GM12878 (cell line): ENCODE measurements at regions not wholly inside any gene's neighbourhood (a gene's known extent, or its start where the extent isn't known, plus 50 kb on each side); places are given as distances from the start of the nearest gene placed in this dataset.

Experiments used
- ATAC-seq: fragments of 200-7000 bp; cut with Tn5 transposase; 3 replicates; pipeline ENCODE4 v1.9.1; 2020; ENCODE audit warnings: mild to moderate bottlenecking, moderate library complexity
- BruUV-seq: library from RNA; stranded (reverse); fragments of 400-500 nt; replicated peaks from 2 replicates; lab custom pipeline; 2021; lab: Mats Ljungman, UMichigan
- CTCF ChIA-PET: fragments of 300-600 bp; sonication (Branson Sonifier 250); formaldehyde crosslinking; extraction: SDS; loops from one replicate; lab custom pipeline; 2021; ENCODE audit warnings: inconsistent platforms; lab: Yijun Ruan, JAX
- POLR2A ChIA-PET: fragments of 350-600 bp; formaldehyde crosslinking; extraction: SDS; loops from one replicate; lab custom pipeline; 2021; ENCODE audit warnings: inconsistent platforms; lab: Charles Lee
- RAD21 ChIA-PET: fragments of 300-600 bp; sonication (Branson Sonifier 250); formaldehyde crosslinking; loops from one replicate; lab custom pipeline; 2023; ENCODE audit warnings: antibody characterized with exemption; ENCODE audit not compliant: unreplicated experiment; lab: Charles Lee
- SMC1A ChIA-PET: fragments of 300-600 bp; sonication (Branson Sonifier 250); formaldehyde crosslinking; loops from one replicate; lab custom pipeline; 2023; ENCODE audit not compliant: unreplicated experiment, uncharacterized antibody; lab: Charles Lee
- DNase-seq: peaks from one replicate; pipeline ENCODE4 v3.0.0-alpha.2; 2011; ENCODE audit warnings: low read depth, low spot score
- FAIRE-seq: peaks from 3 replicates; lab custom pipeline; 2011; peaks lifted over from hg19 to GRCh38; lab: Jason Lieb, UNC
- H2AFZ ChIP-seq: 2 replicates; pipeline ENCODE4 v1.6.0; 2011; ENCODE audit warnings: low read depth, low read length, control low read depth; ENCODE audit not compliant: control insufficient read depth
- H3K27ac ChIP-seq: 2 replicates; pipeline ENCODE4 v1.5.1; 2011; ENCODE audit warnings: control low read depth; ENCODE audit not compliant: control insufficient read depth, insufficient read depth
- H3K27me3 ChIP-seq, 2 experiments: replicated peaks in 1 of 2; 2 replicates each; pipeline versions ENCODE4 v1.6.0 to v1.6.1; 2011; ENCODE audit warnings: low read length in 1 of 2; ENCODE audit not compliant: control insufficient read depth in 2 of 2, insufficient read depth in 2 of 2
- H3K36me3 ChIP-seq, 2 experiments: 2 replicates each; pipeline ENCODE4 v1.5.1; 2011; ENCODE audit warnings: low read length in 1 of 2; ENCODE audit not compliant: control insufficient read depth in 2 of 2, insufficient read depth in 2 of 2
- H3K4me1 ChIP-seq: 2 replicates; pipeline ENCODE4 v1.6.1; 2011; ENCODE audit warnings: mild to moderate bottlenecking, low read length, moderate library complexity, mixed read lengths; ENCODE audit not compliant: control insufficient read depth, insufficient read depth
- H3K4me2 ChIP-seq: 2 replicates; pipeline ENCODE4 v1.6.0; 2011; ENCODE audit warnings: control low read depth; ENCODE audit not compliant: control insufficient read depth, insufficient read depth
- H3K4me3 ChIP-seq: fragments of 200-600 bp; sonication (generic); 2 replicates; pipeline ENCODE4 v1.5.1; 2016
- H3K79me2 ChIP-seq: 2 replicates; pipeline ENCODE4 v1.6.0; 2011; ENCODE audit warnings: low read length; ENCODE audit not compliant: control insufficient read depth, insufficient read depth
- H3K9ac ChIP-seq: 2 replicates; pipeline ENCODE4 v1.8.0; 2011; ENCODE audit warnings: low read length, control low read depth, mixed read lengths; ENCODE audit not compliant: control insufficient read depth, insufficient read depth
- H3K9me3 ChIP-seq: replicated peaks from 3 replicates; pipeline ENCODE4 v1.5.1; 2011; ENCODE audit warnings: mild to moderate bottlenecking, low read length; ENCODE audit not compliant: control insufficient read depth, insufficient read depth
- H4K20me1 ChIP-seq: 2 replicates; pipeline ENCODE4 v1.6.0; 2011; ENCODE audit not compliant: control insufficient read depth, insufficient read depth
- CREB1 ChIP-seq: IDR thresholded peaks from 2 replicates; pipeline ENCODE4 v1.6.1; 2012; ENCODE audit warnings: low read depth, mild to moderate bottlenecking, inconsistent platforms
- EP300 ChIP-seq, 2 experiments: fragments of 150-350 bp in 1 of 2; IDR thresholded peaks; 2 replicates each; pipeline ENCODE4 v1.6.1; 2011 to 2012; ENCODE audit warnings: low read depth in 2 of 2, low read length in 2 of 2, borderline replicate concordance in 1 of 2, improper control_type of control experiment in 1 of 2, inconsistent platforms in 1 of 2; ENCODE audit not compliant: control insufficient read depth in 1 of 2
- MEF2B ChIP-seq: fragments of 450-650 bp; IDR thresholded peaks from 2 replicates; pipeline ENCODE4 v1.6.1; 2018; ENCODE audit warnings: mild to moderate bottlenecking, moderate library complexity; ENCODE audit not compliant: partially characterized antibody, poor library complexity, severe bottlenecking
- POU2F2 ChIP-seq: IDR thresholded peaks from 3 replicates; pipeline ENCODE4 v1.6.1; 2011; ENCODE audit warnings: low read depth, mild to moderate bottlenecking, low read length, borderline replicate concordance
- SREBF1 ChIP-seq: IDR thresholded peaks from 2 replicates; pipeline ENCODE4 v1.6.1; 2012; ENCODE audit warnings: mild to moderate bottlenecking, low read length
- ZZZ3 ChIP-seq: IDR thresholded peaks from 2 replicates; pipeline ENCODE4 v1.6.1; 2011; ENCODE audit warnings: low read depth; ENCODE audit not compliant: control insufficient read depth, insufficient read length
- WGBS: methylation state at CpG from one replicate; pipeline ENCODE4 v1.1.6; 2016; ENCODE audit warnings: low lambda C conversion rate; ENCODE audit not compliant: insufficient replicate concordance, insufficient coverage; ENCODE audit errors: missing lambda C conversion rate; 5-methylcytosine and 5-hydroxymethylcytosine counted together
- in situ Hi-C: fragments of 300-500 bp; cut with MboI; formaldehyde crosslinking; loops from 9 replicates; pipeline ENCODE4 v1.14.3; 2018; ENCODE audit warnings: mixed read lengths
- intact Hi-C: fragments of 100-400 bp; cut with micrococcal nuclease; formaldehyde crosslinking; loops from one replicate; pipeline ENCODE4 v1.14.2; 2022; ENCODE audit not compliant: unreplicated experiment
- TF ChIP-seq, protein P1 (sequence below): fragments of 150-350 bp; IDR thresholded peaks from 2 replicates; pipeline ENCODE4 v1.6.1; 2014; ENCODE audit warnings: mild to moderate bottlenecking, low read depth, low read length
- TF ChIP-seq, protein P2 (sequence below): fragments of 450-650 bp; formaldehyde crosslinking; IDR thresholded peaks from 2 replicates; pipeline ENCODE4 v1.5.0; 2022; ENCODE audit warnings: mild to moderate bottlenecking, missing genetic modification characterization
- TF ChIP-seq, protein P3 (sequence below): fragments of 450-650 bp; IDR thresholded peaks from 2 replicates; pipeline ENCODE4 v1.6.1; 2016; ENCODE audit warnings: mild to moderate bottlenecking

DNA sequence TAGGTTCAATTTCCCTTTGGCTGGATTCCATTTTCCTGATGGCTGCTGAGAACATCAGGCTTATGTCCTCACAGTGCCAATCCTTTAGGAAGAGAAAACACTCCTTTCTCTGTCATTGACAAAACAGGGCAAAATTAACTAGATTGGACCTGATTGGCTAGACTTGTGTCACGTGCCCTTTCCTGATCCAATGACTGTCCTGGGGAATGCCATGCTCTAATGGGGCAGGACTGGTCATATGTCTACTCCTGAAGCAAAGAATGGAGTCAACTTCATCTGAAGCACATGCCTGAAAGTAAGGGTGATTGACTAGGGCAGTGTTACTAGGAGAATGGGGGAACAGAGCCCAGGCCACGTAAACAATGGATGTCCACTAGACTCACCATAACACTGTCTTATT lies 220.4 kb downstream of the KDR start:
- no peak for ATAC-seq
- no peak overlapping the region for H3K4me3 ChIP-seq
- DNase-seq = no peak
- TF ChIP-seq CREB1 = no peak
- TF ChIP-seq, protein P1, sequence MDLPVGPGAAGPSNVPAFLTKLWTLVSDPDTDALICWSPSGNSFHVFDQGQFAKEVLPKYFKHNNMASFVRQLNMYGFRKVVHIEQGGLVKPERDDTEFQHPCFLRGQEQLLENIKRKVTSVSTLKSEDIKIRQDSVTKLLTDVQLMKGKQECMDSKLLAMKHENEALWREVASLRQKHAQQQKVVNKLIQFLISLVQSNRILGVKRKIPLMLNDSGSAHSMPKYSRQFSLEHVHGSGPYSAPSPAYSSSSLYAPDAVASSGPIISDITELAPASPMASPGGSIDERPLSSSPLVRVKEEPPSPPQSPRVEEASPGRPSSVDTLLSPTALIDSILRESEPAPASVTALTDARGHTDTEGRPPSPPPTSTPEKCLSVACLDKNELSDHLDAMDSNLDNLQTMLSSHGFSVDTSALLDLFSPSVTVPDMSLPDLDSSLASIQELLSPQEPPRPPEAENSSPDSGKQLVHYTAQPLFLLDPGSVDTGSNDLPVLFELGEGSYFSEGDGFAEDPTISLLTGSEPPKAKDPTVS = no peak
- no peak for TF ChIP-seq MEF2B
- no peak for TF ChIP-seq ZZZ3
- TF ChIP-seq POU2F2 = no peak
- ChIA-PET SMC1A (no interaction called here), RAD21 (no interaction called here), POLR2A (no interaction called here), CTCF (no interaction called here)
- H4K20me1 ChIP-seq = no peaks in the 10 kb centered on the region
- in situ Hi-C loops = no loop called here
- no peak overlapping the region for H3K27ac ChIP-seq
- no peak overlapping the region for H3K4me2 ChIP-seq
- intact Hi-C loops = no loop called here
- BruUV-seq = no TSS peak
- FAIRE-seq = no peak
- H3K27me3 ChIP-seq = no peaks in the 10 kb centered on the region
- no peaks in the 10 kb centered on the region for H3K79me2 ChIP-seq
- no peak overlapping the region for H3K9ac ChIP-seq
- H2AFZ ChIP-seq = no peak overlapping the region
- H3K9me3 ChIP-seq = no peaks in the 10 kb centered on the region
- no peaks in the 10 kb centered on the region for H3K4me1 ChIP-seq
- no peaks in the 10 kb centered on the region for H3K36me3 ChIP-seq
- WGBS = 0% methylated on average over 2 of the region's 2 CpGs

DNA sequence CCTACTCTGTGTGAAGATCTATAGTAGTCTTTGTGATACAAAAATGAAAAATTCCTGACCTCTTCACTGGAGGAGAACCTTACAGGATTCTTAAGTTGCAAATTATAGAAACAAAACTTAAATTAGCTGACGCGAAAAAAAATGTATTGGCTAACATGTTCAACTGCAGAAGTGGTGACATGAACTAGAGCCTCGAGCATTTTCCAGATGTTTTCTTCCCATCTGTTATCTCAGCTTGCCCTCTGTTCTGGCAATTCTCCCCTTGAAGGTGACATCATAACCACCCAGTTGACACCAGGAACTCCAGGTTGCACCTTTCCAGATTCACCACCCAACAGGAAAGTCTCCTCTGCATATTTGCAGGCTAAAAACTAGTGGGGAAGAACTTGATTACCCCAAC lies 222.4 kb downstream of the KDR start:
- Histone ChIP-seq H3K27me3 (no peaks in the 10 kb centered on the region), H3K4me2 (no peak overlapping the region), H3K36me3 (no peaks in the 10 kb centered on the region), H2AFZ (no peak overlapping the region), H3K27ac (no peak overlapping the region), H3K79me2 (no peaks in the 10 kb centered on the region), H3K4me3 (no peak overlapping the region), H4K20me1 (no peaks in the 10 kb centered on the region), H3K9me3 (no peaks in the 10 kb centered on the region), H3K9ac (no peak overlapping the region), H3K4me1 (no peaks in the 10 kb centered on the region)
- ChIA-PET SMC1A (no interaction called here), CTCF (no interaction called here), POLR2A (no interaction called here), RAD21 (no interaction called here)
- in situ Hi-C loops (no loop called here), intact Hi-C loops (no loop called here)
- WGBS = 65% methylated on average over 3 of the region's 3 CpGs
- FAIRE-seq = no peak
- no peak for ATAC-seq
- DNase-seq = no peak
- BruUV-seq = no TSS peak
- TF ChIP-seq, protein P2, sequence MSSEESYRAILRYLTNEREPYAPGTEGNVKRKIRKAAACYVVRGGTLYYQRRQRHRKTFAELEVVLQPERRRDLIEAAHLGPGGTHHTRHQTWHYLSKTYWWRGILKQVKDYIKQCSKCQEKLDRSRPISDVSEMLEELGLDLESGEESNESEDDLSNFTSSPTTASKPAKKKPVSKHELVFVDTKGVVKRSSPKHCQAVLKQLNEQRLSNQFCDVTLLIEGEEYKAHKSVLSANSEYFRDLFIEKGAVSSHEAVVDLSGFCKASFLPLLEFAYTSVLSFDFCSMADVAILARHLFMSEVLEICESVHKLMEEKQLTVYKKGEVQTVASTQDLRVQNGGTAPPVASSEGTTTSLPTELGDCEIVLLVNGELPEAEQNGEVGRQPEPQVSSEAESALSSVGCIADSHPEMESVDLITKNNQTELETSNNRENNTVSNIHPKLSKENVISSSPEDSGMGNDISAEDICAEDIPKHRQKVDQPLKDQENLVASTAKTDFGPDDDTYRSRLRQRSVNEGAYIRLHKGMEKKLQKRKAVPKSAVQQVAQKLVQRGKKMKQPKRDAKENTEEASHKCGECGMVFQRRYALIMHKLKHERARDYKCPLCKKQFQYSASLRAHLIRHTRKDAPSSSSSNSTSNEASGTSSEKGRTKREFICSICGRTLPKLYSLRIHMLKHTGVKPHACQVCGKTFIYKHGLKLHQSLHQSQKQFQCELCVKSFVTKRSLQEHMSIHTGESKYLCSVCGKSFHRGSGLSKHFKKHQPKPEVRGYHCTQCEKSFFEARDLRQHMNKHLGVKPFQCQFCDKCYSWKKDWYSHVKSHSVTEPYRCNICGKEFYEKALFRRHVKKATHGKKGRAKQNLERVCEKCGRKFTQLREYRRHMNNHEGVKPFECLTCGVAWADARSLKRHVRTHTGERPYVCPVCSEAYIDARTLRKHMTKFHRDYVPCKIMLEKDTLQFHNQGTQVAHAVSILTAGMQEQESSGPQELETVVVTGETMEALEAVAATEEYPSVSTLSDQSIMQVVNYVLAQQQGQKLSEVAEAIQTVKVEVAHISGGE (CRISPR knock-in tag) = no peak
- TF ChIP-seq SREBF1 = no peak
- TF ChIP-seq, protein P3, sequence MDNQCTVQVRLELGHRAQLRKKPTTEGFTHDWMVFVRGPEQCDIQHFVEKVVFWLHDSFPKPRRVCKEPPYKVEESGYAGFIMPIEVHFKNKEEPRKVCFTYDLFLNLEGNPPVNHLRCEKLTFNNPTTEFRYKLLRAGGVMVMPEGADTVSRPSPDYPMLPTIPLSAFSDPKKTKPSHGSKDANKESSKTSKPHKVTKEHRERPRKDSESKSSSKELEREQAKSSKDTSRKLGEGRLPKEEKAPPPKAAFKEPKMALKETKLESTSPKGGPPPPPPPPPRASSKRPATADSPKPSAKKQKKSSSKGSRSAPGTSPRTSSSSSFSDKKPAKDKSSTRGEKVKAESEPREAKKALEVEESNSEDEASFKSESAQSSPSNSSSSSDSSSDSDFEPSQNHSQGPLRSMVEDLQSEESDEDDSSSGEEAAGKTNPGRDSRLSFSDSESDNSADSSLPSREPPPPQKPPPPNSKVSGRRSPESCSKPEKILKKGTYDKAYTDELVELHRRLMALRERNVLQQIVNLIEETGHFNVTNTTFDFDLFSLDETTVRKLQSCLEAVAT = no peak
- TF ChIP-seq EP300 (IDR thresholded peaks at IDR 0.05; ENCODE audit: borderline replicate concordance in 1 of 2, control insufficient read depth in 1 of 2, low read depth in 2 of 2, low read length in 2 of 2) = no peak
